GM18502 (cell line): ENCODE measurements at regions not wholly inside any gene's neighbourhood (a gene's known extent, or its start where the extent isn't known, plus 50 kb on each side); places are given as distances from the start of the nearest gene placed in this dataset.

ENCODE experiments used
- ATAC-seq: cut with Tn5 transposase; IDR thresholded peaks from one replicate; pipeline ENCODE4 v1.9.1; 2021; ENCODE audit warnings: mild to moderate bottlenecking; ENCODE audit not compliant: unreplicated experiment, poor library complexity

- no peak for ATAC-seq
Measured at GRCh38 chr2:66872986-66873754, 438.2 kb downstream of the MEIS1 start.

- no peak for ATAC-seq
Measured at GRCh38 chr2:66874411-66874810, 439.5 kb downstream of the MEIS1 start.

- no peak for ATAC-seq
Measured at GRCh38 chr2:66875941-66876462, 441.1 kb downstream of the MEIS1 start.

- no peak for ATAC-seq
Measured at GRCh38 chr2:66885775-66886383, 451.0 kb downstream of the MEIS1 start.

GRCh38 chr2:66888246-66888645 is 453.3 kb downstream of the MEIS1 start:
- no peak for ATAC-seq

- no peak for ATAC-seq
Measured at GRCh38 chr2:66888791-66889631, 454.1 kb downstream of the MEIS1 start.

GRCh38 chr2:66889632-66889882 is 454.6 kb downstream of the MEIS1 start:
- ATAC-seq = no peak

- no peak for ATAC-seq
Measured at GRCh38 chr2:66890166-66890742, 455.3 kb downstream of the MEIS1 start.

GRCh38 chr2:66895206-66895605 is 460.3 kb downstream of the MEIS1 start:
- ATAC-seq = no peak

- no peak for ATAC-seq
Measured at GRCh38 chr2:66896131-66896530, 461.2 kb downstream of the MEIS1 start.

GRCh38 chr2:66897181-66897580 is 462.3 kb downstream of the MEIS1 start:
- ATAC-seq = no peak

- no peak for ATAC-seq
Measured at GRCh38 chr2:66897691-66898150, 462.8 kb downstream of the MEIS1 start.

GRCh38 chr2:66899109-66899508 is 464.2 kb downstream of the MEIS1 start:
- no peak for ATAC-seq

GRCh38 chr2:66899648-66900047 is 464.7 kb downstream of the MEIS1 start:
- ATAC-seq = no peak

GRCh38 chr2:66901344-66901743 is 466.4 kb downstream of the MEIS1 start:
- no peak for ATAC-seq

- no peak for ATAC-seq
Measured at GRCh38 chr2:66903183-66903582, 468.3 kb downstream of the MEIS1 start.

GRCh38 chr2:66903745-66904465 is 469.0 kb downstream of the MEIS1 start:
- ATAC-seq = no peak

GRCh38 chr2:66915237-66915636 is 480.3 kb downstream of the MEIS1 start:
- ATAC-seq = no peak

- ATAC-seq = no peak
Measured at GRCh38 chr2:66919286-66919685, 477.8 kb upstream of the ETAA1 start.

GRCh38 chr2:66920415-66920814 is 476.7 kb upstream of the ETAA1 start:
- no peak for ATAC-seq
